Heart left ventricle (tissue), 16 donors: ENCODE measurements at regions not wholly inside any gene's neighbourhood (a gene's known extent, or its start where the extent isn't known, plus 50 kb on each side); places are given as distances from the start of the nearest gene placed in this dataset.
"Not testable (repeated sequence)": the region's sequence is repeated elsewhere in the genome, so short reads cannot be mapped to it uniquely, and the experiment has no call there.

ENCODE experiments used
- ATAC-seq, 4 donors: fragments of 200-7000 bp; cut with Tn5 transposase; one replicate each; pipeline ENCODE4 v1.9.1; 2020 to 2022; ENCODE audit warnings: moderate library complexity in 4 of 4, mild to moderate bottlenecking in 3 of 4, moderate number of reproducible peaks in 1 of 4
- DNase-seq, 5 donors: peaks; one replicate each; pipeline ENCODE4 v3.0.0-alpha.2; 2020
- H3K27ac ChIP-seq, 12 donors: fragments of 200-600 bp; sonication (generic) in 4 of 12; one replicate each; pipeline versions ENCODE4 v1.5.0 to v1.8.0; 2016 to 2022; ENCODE audit warnings: mild to moderate bottlenecking in 2 of 12
- H3K27me3 ChIP-seq, 9 donors: fragments of 200-600 bp; sonication (generic) in 2 of 9; one replicate each; pipeline versions ENCODE4 v1.5.1 to v1.8.0; 2016 to 2022; ENCODE audit warnings: mild to moderate bottlenecking in 3 of 9
- H3K36me3 ChIP-seq, 9 donors: fragments of 200-600 bp; sonication (generic) in 2 of 9; one replicate each; pipeline versions ENCODE4 v1.5.0 to v1.8.0; 2018 to 2022; ENCODE audit warnings: mild to moderate bottlenecking in 2 of 9
- H3K4me1 ChIP-seq, 12 donors: fragments of 200-600 bp; sonication (generic) in 4 of 12; one replicate each; pipeline versions ENCODE4 v1.5.0 to v1.8.0; 2016 to 2022; ENCODE audit warnings: mild to moderate bottlenecking in 3 of 12
- H3K4me3 ChIP-seq, 12 donors: fragments of 200-600 bp; sonication (generic) in 4 of 12; one replicate each; pipeline versions ENCODE4 v1.5.0 to v1.8.0; 2017 to 2022; ENCODE audit warnings: mild to moderate bottlenecking in 9 of 12, moderate library complexity in 4 of 12
- H3K9me3 ChIP-seq, 12 donors: fragments of 200-600 bp; sonication (generic) in 4 of 12; one replicate each; pipeline versions ENCODE4 v1.5.0 to v1.8.0; 2016 to 2022; ENCODE audit warnings: mild to moderate bottlenecking in 1 of 12
- CTCF ChIP-seq, 12 donors: fragments of 200-600 bp; sonication (generic) in 4 of 12; IDR thresholded peaks; one replicate each; pipeline versions ENCODE4 v1.5.0 to v1.8.0; 2018 to 2022; ENCODE audit warnings: antibody characterized with exemption in 12 of 12, mild to moderate bottlenecking in 5 of 12
- POLR2A ChIP-seq, 2 donors: fragments of 450-650 bp; IDR thresholded peaks; one replicate each; pipeline ENCODE4 v1.6.1; 2017; ENCODE audit warnings: antibody characterized with exemption in 2 of 2, mild to moderate bottlenecking in 2 of 2, moderate library complexity in 2 of 2
- WGBS, 4 donors: extraction: QIAGEN DNeasy Blood & Tissue Kit in 2 of 4; methylation state at CpG; one replicate each; pipeline versions ENCODE4 v1.1.5 to v1.1.7; 2013 to 2018; 5-methylcytosine and 5-hydroxymethylcytosine counted together
- intact Hi-C, 10 donors: fragments of 100-400 bp; cut with DNase I; formaldehyde crosslinking; loops; one replicate each; pipeline versions ENCODE4 v1.11.1 to v1.14.2; 2022
- donor health status: ischemic (EF 13 %, LVEDD 7.1; RV severe dilation, severe dysfunction).
- donor health status: healthy with polysubstance abuse.
- donor health status: DM: no; HTN: yes; CAD: no.
- donor health status: DM: no; HTN: no; CAD: no.
- donor health status: ischemic (EF 25% LVEDD 6.9; RV normal size, moderate dysfunction).
- donor health status: ischemic (EF 25% LVEDD 5.7; RV mildly dilated, moderate dysfunction).
- donor health status: healthy.
- donor health status: DM: yes; HTN: yes; CAD: no.
- donor health status: ischemic (EF 35%, LVEDD 5.7; RV mildly dilated, moderate dysfunction).
- donor health status: nonischemic (EF 11% LVEDD 7.7; RV severe dilation, severe dysfunction).
- donor health status: DM: yes; HTN: yes; CAD: no.
- donor health status: PGD.
- donor health status: ischemic (EF 29% LVEDD 5.4; RV normal size, mild dysfunction).
- donor health status: nonischemic (EF 23%, LVEDD 6.1; RV moderate dilation, normal function).

GRCh38 chr2:116513991-116514390 lies 1300.5 kb upstream of the DDX18 start:
- intact Hi-C loops = loop anchor here in 1 of 10 donors (10.0 kb wide), 1 partner anchor 1261 kb away; no protein-coding TSS in a partner anchor
- peaks cover 0 to 8% (median 0%) of the 10 kb centered on the region in 12 donors for H3K9me3 ChIP-seq
- WGBS, 4 donors = 72 to 79% (median 77%) methylated on average over 3 of the region's 3 CpGs
- H3K27me3 ChIP-seq = no peaks in the 10 kb centered on the region
- H3K4me3 ChIP-seq = no peak overlapping the region
- no peaks in the 10 kb centered on the region for H3K4me1 ChIP-seq
- no peak for DNase-seq
- TF ChIP-seq POLR2A (IDR thresholded peaks at IDR 0.05) = no peak
- no peak for TF ChIP-seq CTCF (IDR thresholded peaks at IDR 0.05)
- no peak for ATAC-seq
- no peak overlapping the region for H3K27ac ChIP-seq
- H3K36me3 ChIP-seq = no peaks in the 10 kb centered on the region

- Histone ChIP-seq H3K4me3 (no peak overlapping the region), H3K27me3 (no peaks in the 10 kb centered on the region), H3K27ac (no peak overlapping the region), H3K36me3 (no peaks in the 10 kb centered on the region), H3K4me1 (no peaks in the 10 kb centered on the region), H3K9me3 (peaks cover 0 to 18% (median 2%) of the 10 kb centered on the region in 12 donors)
- intact Hi-C loops = loop anchor here in 1 of 10 donors (10.0 kb wide), 1 partner anchor 1257 kb away; no protein-coding TSS in a partner anchor
- TF ChIP-seq POLR2A (IDR thresholded peaks at IDR 0.05) (no peak), CTCF (IDR thresholded peaks at IDR 0.05) (no peak)
- no peak for ATAC-seq
- no peak for DNase-seq
- 65 to 76% (median 73%) methylated on average over 1 of the region's 1 CpG for WGBS, 4 donors
These were observed 1296.6 kb upstream of the DDX18 start for GRCh38 chr2:116517936-116518335.

GRCh38 chr2:116537811-116538210 lies 1276.7 kb upstream of the DDX18 start:
- no peak for TF ChIP-seq POLR2A (IDR thresholded peaks at IDR 0.05)
- TF ChIP-seq CTCF (IDR thresholded peaks at IDR 0.05) = no peak
- DNase-seq = no peak
- Histone ChIP-seq H3K4me1 (no peaks in the 10 kb centered on the region), H3K36me3 (no peaks in the 10 kb centered on the region), H3K27ac (no peak overlapping the region), H3K27me3 (no peaks in the 10 kb centered on the region), H3K4me3 (no peak overlapping the region), H3K9me3 (peaks cover 0 to 3% (median 0%) of the 10 kb centered on the region in 12 donors)
- ATAC-seq = no peak
- 59 to 71% (median 69%) methylated on average over 5 of the region's 5 CpGs for WGBS, 4 donors
- intact Hi-C loops = no loop called here

GRCh38 chr2:116545286-116546068 lies 1269.0 kb upstream of the DDX18 start:
- no peak overlapping the region for H3K4me3 ChIP-seq
- no peak for ATAC-seq
- H3K27me3 ChIP-seq = no peaks in the 10 kb centered on the region
- TF ChIP-seq CTCF (IDR thresholded peaks at IDR 0.05) (no peak), POLR2A (IDR thresholded peaks at IDR 0.05) (no peak)
- H3K4me1 ChIP-seq = no peaks in the 10 kb centered on the region
- 58 to 68% (median 61%) methylated on average over 3 of the region's 3 CpGs for WGBS, 4 donors
- no peak overlapping the region for H3K27ac ChIP-seq
- no peak for DNase-seq
- H3K9me3 ChIP-seq = peaks cover 0 to 3% (median 0%) of the 10 kb centered on the region in 12 donors
- no peaks in the 10 kb centered on the region for H3K36me3 ChIP-seq
- intact Hi-C loops = no loop called here

GRCh38 chr2:116552738-116553419 lies 1261.6 kb upstream of the DDX18 start:
- H3K27ac ChIP-seq, H3K4me3 ChIP-seq, intact Hi-C loops, H3K36me3 ChIP-seq, H3K9me3 ChIP-seq, ATAC-seq, H3K4me1 ChIP-seq, H3K27me3 ChIP-seq: not testable (repeated sequence)
- peak in 1 of 5 donors; percentile 31 for DNase-seq
- WGBS, 4 donors = 78 to 82% (median 80%) methylated on average over 20 of the region's 20 CpGs
